Type B pancreatic cell (in vitro differentiated cells): ENCODE measurements at regions not wholly inside any gene's neighbourhood (a gene's known extent, or its start where the extent isn't known, plus 50 kb on each side); places are given as distances from the start of the nearest gene placed in this dataset.

ENCODE experiments used
- DNase-seq: peaks from one replicate; pipeline ENCODE4 v3.0.0; 2021; ENCODE audit warnings: mixed read lengths; ENCODE audit not compliant: unreplicated experiment; ENCODE audit errors: extremely low spot score
- H3K27ac Mint-ChIP-seq: 2 replicates; pipeline ENCODE4 v1.8.0; 2021; ENCODE audit warnings: mild to moderate bottlenecking, mixed read lengths
- H3K27me3 Mint-ChIP-seq: 2 replicates; pipeline ENCODE4 v1.8.0; 2021; ENCODE audit warnings: mixed read lengths
- H3K36me3 Mint-ChIP-seq: 2 replicates; pipeline ENCODE4 v1.8.0; 2021; ENCODE audit warnings: mixed read lengths
- H3K4me1 Mint-ChIP-seq: one replicate; pipeline ENCODE4 v1.8.0; 2021; ENCODE audit warnings: mixed read lengths; ENCODE audit not compliant: unreplicated experiment
- H3K4me3 Mint-ChIP-seq: 2 replicates; pipeline ENCODE4 v1.8.0; 2021; ENCODE audit warnings: mild to moderate bottlenecking, mixed read lengths
- H3K9me3 Mint-ChIP-seq: 2 replicates; pipeline ENCODE4 v1.8.0; 2021; ENCODE audit warnings: mixed read lengths
- CTCF ChIP-seq: fragments of 200-600 bp; sonication (generic); conservative IDR thresholded peaks from 2 replicates; pipeline ENCODE4 v1.5.0; 2021; ENCODE audit warnings: antibody characterized with exemption, mild to moderate bottlenecking

GRCh38 chr1:148355976-148356375, 127.1 kb downstream of the PPIAL4G start:
- Mint-ChIP-seq H3K4me1 (no peaks in the 10 kb centered on the region), H3K4me3 (no peak overlapping the region), H3K27me3 (peaks cover 81% of the 10 kb centered on the region), H3K36me3 (peaks cover 8% of the 10 kb centered on the region), H3K9me3 (no peaks in the 10 kb centered on the region), H3K27ac (peak overlapping the region; percentile 9)
- no peak for TF ChIP-seq CTCF
- no peak for DNase-seq

GRCh38 chr1:148354913-148355308, 128.2 kb downstream of the PPIAL4G start:
- H3K4me1 Mint-ChIP-seq, result no peaks in the 10 kb centered on the region
- no peak overlapping the region for H3K4me3 Mint-ChIP-seq
- peaks cover 86% of the 10 kb centered on the region for H3K27me3 Mint-ChIP-seq
- no peaks in the 10 kb centered on the region for H3K9me3 Mint-ChIP-seq
- peaks cover 8% of the 10 kb centered on the region for H3K36me3 Mint-ChIP-seq
- DNase-seq, result no peak
- H3K27ac Mint-ChIP-seq, result no peak overlapping the region
- TF ChIP-seq CTCF, result no peak

GRCh38 chr1:148354284-148354912, 128.7 kb downstream of the PPIAL4G start:
- H3K4me3 Mint-ChIP-seq, result no peak overlapping the region
- peaks cover 8% of the 10 kb centered on the region for H3K36me3 Mint-ChIP-seq
- no peak for TF ChIP-seq CTCF
- no peak for DNase-seq
- H3K27ac Mint-ChIP-seq, result no peak overlapping the region
- H3K4me1 Mint-ChIP-seq, result no peaks in the 10 kb centered on the region
- no peaks in the 10 kb centered on the region for H3K9me3 Mint-ChIP-seq
- H3K27me3 Mint-ChIP-seq, result peaks cover 90% of the 10 kb centered on the region

DNA sequence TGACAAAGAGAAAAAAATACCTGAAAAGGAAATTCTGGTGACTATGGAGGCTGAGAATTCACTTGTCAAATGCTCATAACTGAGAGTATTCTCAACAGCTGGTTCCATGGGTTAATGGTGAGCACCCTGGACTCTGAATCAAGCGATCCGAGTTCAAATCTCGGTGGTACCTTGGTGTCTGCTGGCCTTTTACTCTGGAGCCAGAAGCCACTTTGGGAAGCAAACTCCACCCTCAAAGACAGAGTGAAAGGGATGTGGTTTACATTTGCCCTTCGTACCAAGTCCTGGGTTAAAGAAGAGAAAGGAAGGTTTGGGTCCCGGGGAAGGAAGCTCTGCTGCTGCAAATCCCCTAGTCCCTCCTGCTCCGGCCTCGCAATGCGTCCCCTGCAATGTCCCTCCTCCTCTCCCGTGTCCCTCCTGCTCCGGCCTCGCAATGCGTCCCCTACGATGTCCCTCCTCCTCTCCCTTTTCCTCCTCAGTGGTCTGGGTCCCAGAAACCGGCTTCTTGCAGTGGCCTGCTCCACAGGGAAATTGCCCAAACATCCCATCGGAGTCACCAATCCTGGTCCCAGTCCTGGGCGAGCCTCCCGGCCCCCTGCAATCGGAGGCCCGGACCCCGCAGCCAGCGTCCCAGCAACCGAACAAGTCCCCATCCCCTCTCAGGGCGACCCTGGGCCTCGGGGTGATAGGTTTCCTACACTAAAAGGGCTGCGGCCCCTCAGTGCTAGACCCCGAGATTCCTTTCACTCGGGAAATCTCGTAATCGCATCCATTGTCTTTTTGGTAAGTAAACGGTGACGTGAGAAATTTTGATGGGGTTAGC, 129.4 kb downstream of the PPIAL4G start:
- Mint-ChIP-seq H3K27ac (no peak overlapping the region), H3K27me3 (peaks cover 97% of the 10 kb centered on the region), H3K36me3 (peaks cover 8% of the 10 kb centered on the region), H3K4me1 (no peaks in the 10 kb centered on the region), H3K9me3 (no peaks in the 10 kb centered on the region), H3K4me3 (peak overlapping the region; percentile 20)
- DNase-seq, result no peak
- TF ChIP-seq CTCF, result no peak

- Mint-ChIP-seq H3K9me3 (no peaks in the 10 kb centered on the region), H3K27ac (no peak overlapping the region), H3K27me3 (peaks cover 96% of the 10 kb centered on the region), H3K36me3 (peaks cover 8% of the 10 kb centered on the region), H3K4me1 (no peaks in the 10 kb centered on the region), H3K4me3 (no peak overlapping the region)
- TF ChIP-seq CTCF, result no peak
- no peak for DNase-seq
These were observed 130.5 kb downstream of the PPIAL4G start for GRCh38 chr1:148352470-148353053.
